Karpas-422 (cell line): ENCODE measurements at regions not wholly inside any gene's neighbourhood (a gene's known extent, or its start where the extent isn't known, plus 50 kb on each side); places are given as distances from the start of the nearest gene placed in this dataset.
"Not testable (repeated sequence)": the region's sequence is repeated elsewhere in the genome, so short reads cannot be mapped to it uniquely, and the experiment has no call there.

Experiments
- DNase-seq: peaks from one replicate; pipeline ENCODE4 v3.0.0-alpha.2; 2015
- H2AFZ ChIP-seq: fragments of 200-600 bp; sonication (generic); 2 replicates; pipeline ENCODE4 v1.6.1; 2014; ENCODE audit warnings: antibody characterized with exemption, low read length, mixed read lengths
- H3K27ac ChIP-seq: fragments of 200-600 bp; sonication (generic); 2 replicates; pipeline ENCODE4 v1.5.1; 2014; ENCODE audit warnings: mild to moderate bottlenecking, low read length, moderate library complexity
- H3K27me3 ChIP-seq: fragments of 200-600 bp; sonication (generic); 2 replicates; pipeline ENCODE4 v1.6.1; 2014; ENCODE audit warnings: low read length, mixed read lengths
- H3K36me3 ChIP-seq: fragments of 200-600 bp; sonication (generic); 2 replicates; pipeline ENCODE4 v1.6.1; 2014; ENCODE audit warnings: low read length, mixed read lengths; ENCODE audit not compliant: insufficient read depth
- H3K4me1 ChIP-seq: fragments of 200-600 bp; sonication (generic); 2 replicates; pipeline ENCODE4 v1.6.1; 2014; ENCODE audit warnings: mild to moderate bottlenecking, low read length, mixed read lengths
- H3K4me2 ChIP-seq: fragments of 200-600 bp; sonication (generic); 2 replicates; pipeline ENCODE4 v1.6.1; 2014; ENCODE audit warnings: low read length, low read depth, mild to moderate bottlenecking; ENCODE audit not compliant: poor library complexity, severe bottlenecking
- H3K4me3 ChIP-seq: fragments of 200-600 bp; sonication (generic); 2 replicates; pipeline ENCODE4 v1.5.1; 2014; ENCODE audit warnings: mild to moderate bottlenecking, antibody characterized with exemption, low read length, mixed read lengths
- H3K79me2 ChIP-seq: fragments of 200-600 bp; sonication (generic); 2 replicates; pipeline ENCODE4 v1.6.1; 2014; ENCODE audit warnings: mild to moderate bottlenecking, low read length, mixed read lengths
- H3K9ac ChIP-seq: fragments of 200-600 bp; sonication (generic); 2 replicates; pipeline ENCODE4 v1.6.0; 2014; ENCODE audit warnings: low read length
- H3K9me2 ChIP-seq: fragments of 200-600 bp; sonication (generic), shearing (Covaris generic); replicated peaks from 2 replicates; pipeline ENCODE4 v1.6.0; 2014; ENCODE audit warnings: mild to moderate bottlenecking, low read length, moderate library complexity; ENCODE audit not compliant: insufficient read depth
- H3K9me3 ChIP-seq: fragments of 300-700, 200-600 bp; sonication (generic); 2 replicates; pipeline ENCODE4 v1.6.1; 2014; ENCODE audit warnings: low read length, mixed read lengths
- H4K20me1 ChIP-seq: fragments of 200-600 bp; sonication (generic); 2 replicates; pipeline ENCODE4 v1.6.1; 2014; ENCODE audit warnings: mild to moderate bottlenecking, antibody characterized with exemption, low read length, low read depth; ENCODE audit not compliant: insufficient read depth

GRCh38 chr10:120188950-120189349 lies 268.1 kb upstream of the PLPP4 start:
- Histone ChIP-seq H2AFZ (no peak overlapping the region), H3K9me2 (no peaks in the 10 kb centered on the region), H3K27ac (no peak overlapping the region), H3K4me3 (no peak overlapping the region), H3K36me3 (peaks cover 93% of the 10 kb centered on the region), H3K4me2 (no peak overlapping the region), H3K9me3 (no peaks in the 10 kb centered on the region), H3K79me2 (peaks cover 72% of the 10 kb centered on the region), H3K4me1 (no peaks in the 10 kb centered on the region; the same call in 1 of the 2 replicates), H4K20me1 (no peaks in the 10 kb centered on the region), H3K9ac (no peak overlapping the region), H3K27me3 (no peaks in the 10 kb centered on the region)
- DNase-seq, result no peak

GRCh38 chr10:120195984-120196712 lies 260.9 kb upstream of the PLPP4 start:
- Histone ChIP-seq H3K4me3 (no peak overlapping the region), H3K4me2 (no peak overlapping the region), H3K9me3 (no peaks in the 10 kb centered on the region), H3K27me3 (no peaks in the 10 kb centered on the region), H3K79me2 (peaks cover 88% of the 10 kb centered on the region), H3K4me1 (no peaks in the 10 kb centered on the region; the same call in 1 of the 2 replicates), H3K9me2 (no peaks in the 10 kb centered on the region), H3K27ac (no peak overlapping the region), H4K20me1 (0 out of 2 replicates have a peak, but pooled peaks cover 4% of the 10 kb centered on the region), H3K9ac (no peak overlapping the region), H2AFZ (no peak overlapping the region), H3K36me3 (peaks cover 90% of the 10 kb centered on the region)
- DNase-seq, result no peak

- Histone ChIP-seq H3K27me3 (no peaks in the 10 kb centered on the region), H3K4me2 (no peak overlapping the region), H3K4me1 (no peaks in the 10 kb centered on the region), H3K9me3 (no peaks in the 10 kb centered on the region), H3K4me3 (no peak overlapping the region), H3K27ac (no peak overlapping the region), H3K9ac (no peak overlapping the region), H4K20me1 (peaks cover 8% of the 10 kb centered on the region; the same call in 1 of the 2 replicates), H2AFZ (no peak overlapping the region), H3K79me2 (peaks cover 56% of the 10 kb centered on the region), H3K9me2 (no peaks in the 10 kb centered on the region), H3K36me3 (peaks cover 93% of the 10 kb centered on the region)
- DNase-seq, result no peak
Observed at GRCh38 chr10:120204877-120205276, 252.2 kb upstream of the PLPP4 start.

GRCh38 chr10:120205368-120206018 lies 251.5 kb upstream of the PLPP4 start:
- H3K4me1 ChIP-seq, result no peaks in the 10 kb centered on the region
- DNase-seq, result no peak
- peaks cover 8% of the 10 kb centered on the region; the same call in 1 of the 2 replicates for H4K20me1 ChIP-seq
- H3K9me3 ChIP-seq, result no peaks in the 10 kb centered on the region
- peaks cover 93% of the 10 kb centered on the region for H3K36me3 ChIP-seq
- H2AFZ ChIP-seq, result no peak overlapping the region
- no peak overlapping the region for H3K9ac ChIP-seq
- H3K27ac ChIP-seq, result no peak overlapping the region
- no peaks in the 10 kb centered on the region for H3K27me3 ChIP-seq
- no peak overlapping the region for H3K4me2 ChIP-seq
- H3K4me3 ChIP-seq, result no peak overlapping the region
- H3K79me2 ChIP-seq, result peaks cover 54% of the 10 kb centered on the region
- no peaks in the 10 kb centered on the region for H3K9me2 ChIP-seq

GRCh38 chr10:120208488-120208887 lies 248.5 kb upstream of the PLPP4 start:
- Histone ChIP-seq H3K4me1 (no peaks in the 10 kb centered on the region), H3K9ac (no peak overlapping the region), H2AFZ (no peak overlapping the region), H3K9me2 (no peaks in the 10 kb centered on the region), H3K27ac (no peak overlapping the region), H3K4me3 (no peak overlapping the region), H3K79me2 (peaks cover 40% of the 10 kb centered on the region), H3K36me3 (peaks cover 95% of the 10 kb centered on the region), H3K9me3 (no peaks in the 10 kb centered on the region), H3K4me2 (no peak overlapping the region), H4K20me1 (peaks cover 8% of the 10 kb centered on the region; the same call in 1 of the 2 replicates), H3K27me3 (no peaks in the 10 kb centered on the region)
- DNase-seq, result no peak

- Histone ChIP-seq H3K36me3 (peaks cover 94% of the 10 kb centered on the region), H3K4me3 (no peak overlapping the region), H3K9ac (no peak overlapping the region), H3K9me3 (no peaks in the 10 kb centered on the region), H3K27me3 (no peaks in the 10 kb centered on the region), H3K4me1 (no peaks in the 10 kb centered on the region), H2AFZ (no peak overlapping the region), H3K79me2 (peaks cover 36% of the 10 kb centered on the region), H3K27ac (no peak overlapping the region), H3K4me2 (no peak overlapping the region), H3K9me2 (no peaks in the 10 kb centered on the region), H4K20me1 (peaks cover under 1% of the 10 kb centered on the region; the same call in 1 of the 2 replicates)
- no peak for DNase-seq
Observed at GRCh38 chr10:120209124-120209762, 247.8 kb upstream of the PLPP4 start.

- Histone ChIP-seq H2AFZ (no peak overlapping the region), H3K4me2 (no peak overlapping the region), H3K4me1 (no peaks in the 10 kb centered on the region), H3K36me3 (peaks cover 64% of the 10 kb centered on the region), H3K27ac (no peak overlapping the region), H3K9me3 (no peaks in the 10 kb centered on the region), H3K79me2 (peaks cover 36% of the 10 kb centered on the region), H3K27me3 (no peaks in the 10 kb centered on the region), H3K9ac (no peak overlapping the region), H4K20me1 (no peaks in the 10 kb centered on the region), H3K9me2 (no peaks in the 10 kb centered on the region), H3K4me3 (no peak overlapping the region)
- no peak for DNase-seq
Observed at GRCh38 chr10:120212275-120212674, 244.8 kb upstream of the PLPP4 start.

- not testable (repeated sequence) for H3K9me2 ChIP-seq
Observed at GRCh38 chr10:120213283-120213682, 243.7 kb upstream of the PLPP4 start.

More at GRCh38 chr10:120213283-120213682, 243.7 kb upstream of the PLPP4 start:
- H3K27ac ChIP-seq, H3K27me3 ChIP-seq, H4K20me1 ChIP-seq, DNase-seq, H3K9me3 ChIP-seq, H3K4me1 ChIP-seq, H3K4me2 ChIP-seq, H3K4me3 ChIP-seq, H3K9ac ChIP-seq, H2AFZ ChIP-seq: not testable (repeated sequence)
- Histone ChIP-seq H3K79me2 (peaks cover 43% of the 10 kb centered on the region), H3K36me3 (peaks cover 64% of the 10 kb centered on the region)
